SU-DHL-6 (cell line): ENCODE measurements at regions not wholly inside any gene's neighbourhood (a gene's known extent, or its start where the extent isn't known, plus 50 kb on each side); places are given as distances from the start of the nearest gene placed in this dataset.

Experiments
- H2AFZ ChIP-seq: fragments of 200-600 bp; sonication (generic); 2 replicates; pipeline ENCODE4 v1.6.1; 2014; ENCODE audit warnings: low read depth, mild to moderate bottlenecking, moderate library complexity, mixed read lengths, antibody characterized with exemption, low read length; ENCODE audit not compliant: severe bottlenecking
- H3F3A ChIP-seq: fragments of 200-600 bp; shearing (Covaris generic); 2 replicates; pipeline ENCODE4 v1.6.0; 2016; ENCODE audit warnings: antibody characterized with exemption, mild to moderate bottlenecking; ENCODE audit not compliant: insufficient read depth
- H3K27ac ChIP-seq: fragments of 200-600 bp; sonication (generic); 2 replicates; pipeline ENCODE4 v1.5.1; 2016; ENCODE audit warnings: low read depth, mild to moderate bottlenecking, low read length, moderate library complexity, mixed read lengths
- H3K27me3 ChIP-seq: fragments of 200-600 bp; sonication (generic), shearing (Covaris generic); 2 replicates; pipeline ENCODE4 v1.6.0; 2014; ENCODE audit warnings: mild to moderate bottlenecking, low read length
- H3K36me3 ChIP-seq: fragments of 200-600 bp; sonication (generic); 2 replicates; pipeline ENCODE4 v1.6.1; 2014; ENCODE audit warnings: mild to moderate bottlenecking, low read length, mixed read lengths
- H3K4me2 ChIP-seq: fragments of 300-600, 200-600 bp; shearing (Covaris generic), sonication (generic); 2 replicates; pipeline ENCODE4 v1.6.0; 2014; ENCODE audit warnings: low read length, low read depth, mild to moderate bottlenecking; ENCODE audit not compliant: poor library complexity, severe bottlenecking
- H3K4me3 ChIP-seq: fragments of 200-600 bp; sonication (generic); 2 replicates; pipeline ENCODE4 v1.5.1; 2014; ENCODE audit warnings: antibody characterized with exemption, low read length, mild to moderate bottlenecking, mixed read lengths; ENCODE audit not compliant: insufficient read depth, poor library complexity, severe bottlenecking
- H3K79me2 ChIP-seq: fragments of 200-600 bp; sonication (generic); 2 replicates; pipeline ENCODE4 v1.6.1; 2014; ENCODE audit warnings: mild to moderate bottlenecking, low read length, moderate library complexity; ENCODE audit not compliant: insufficient read depth
- H3K9ac ChIP-seq: fragments of 200-600 bp; sonication (generic); 2 replicates; pipeline ENCODE4 v1.7.0; 2014; ENCODE audit warnings: mild to moderate bottlenecking, low read length
- H3K9me2 ChIP-seq: fragments of 200-600 bp; sonication (generic); replicated peaks from 2 replicates; pipeline ENCODE4 v1.6.1; 2014; ENCODE audit warnings: low read length; ENCODE audit not compliant: insufficient read depth
- H3K9me3 ChIP-seq: fragments of 200-600 bp; sonication (generic); 2 replicates; pipeline ENCODE4 v1.6.1; 2014; ENCODE audit warnings: low read length, mixed read lengths; ENCODE audit not compliant: insufficient read depth
- H4K20me1 ChIP-seq: fragments of 200-600 bp; sonication (generic); 2 replicates; pipeline ENCODE4 v1.6.1; 2014; ENCODE audit warnings: low read depth, mild to moderate bottlenecking, antibody characterized with exemption, low read length, moderate library complexity, mixed read lengths
- EZH2phosphoT487 ChIP-seq: fragments of 200-600 bp; sonication (generic), shearing (Covaris generic); conservative IDR thresholded peaks from 2 replicates; pipeline ENCODE4 v1.6.1; 2018; ENCODE audit warnings: mild to moderate bottlenecking, antibody characterized with exemption, low read length, moderate library complexity, mixed read lengths
- TF ChIP-seq, protein P1 (sequence below): fragments of 200-600 bp; sonication (generic); IDR thresholded peaks from one replicate; pipeline ENCODE4 v1.5.1; 2017; ENCODE audit warnings: antibody characterized with exemption, mild to moderate bottlenecking, low read length, moderate library complexity; ENCODE audit not compliant: insufficient read depth, poor library complexity, severe bottlenecking

DNA sequence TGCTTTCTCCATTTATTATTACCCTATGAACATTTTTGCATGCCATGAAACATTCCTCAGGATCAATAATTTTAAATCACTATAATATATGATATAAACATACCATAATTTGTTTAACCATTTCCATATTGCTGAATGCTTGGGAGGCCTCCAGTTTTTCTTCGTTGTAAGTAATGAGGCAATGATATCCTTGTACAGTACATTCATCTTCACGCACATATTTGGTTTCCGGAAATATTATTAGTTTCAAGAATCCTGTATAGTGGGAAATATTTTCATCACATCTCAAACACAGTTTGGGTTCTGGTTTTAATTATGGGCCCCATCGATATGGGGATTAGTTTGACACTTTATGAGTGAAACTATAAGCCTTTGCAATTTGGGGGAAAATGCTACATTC is 135.4 kb downstream of the HS3ST3B1 start:
- Histone ChIP-seq H3F3A (no peaks in the 10 kb centered on the region), H3K27ac (no peak overlapping the region), H3K79me2 (no peaks in the 10 kb centered on the region), H3K4me2 (no peak overlapping the region), H3K36me3 (no peaks in the 10 kb centered on the region), H3K9me2 (no peaks in the 10 kb centered on the region), H3K27me3 (no peaks in the 10 kb centered on the region), H3K9me3 (no peaks in the 10 kb centered on the region), H2AFZ (no peak overlapping the region), H3K4me3 (no peak overlapping the region), H4K20me1 (no peaks in the 10 kb centered on the region), H3K9ac (no peak overlapping the region)
- TF ChIP-seq, protein P1, sequence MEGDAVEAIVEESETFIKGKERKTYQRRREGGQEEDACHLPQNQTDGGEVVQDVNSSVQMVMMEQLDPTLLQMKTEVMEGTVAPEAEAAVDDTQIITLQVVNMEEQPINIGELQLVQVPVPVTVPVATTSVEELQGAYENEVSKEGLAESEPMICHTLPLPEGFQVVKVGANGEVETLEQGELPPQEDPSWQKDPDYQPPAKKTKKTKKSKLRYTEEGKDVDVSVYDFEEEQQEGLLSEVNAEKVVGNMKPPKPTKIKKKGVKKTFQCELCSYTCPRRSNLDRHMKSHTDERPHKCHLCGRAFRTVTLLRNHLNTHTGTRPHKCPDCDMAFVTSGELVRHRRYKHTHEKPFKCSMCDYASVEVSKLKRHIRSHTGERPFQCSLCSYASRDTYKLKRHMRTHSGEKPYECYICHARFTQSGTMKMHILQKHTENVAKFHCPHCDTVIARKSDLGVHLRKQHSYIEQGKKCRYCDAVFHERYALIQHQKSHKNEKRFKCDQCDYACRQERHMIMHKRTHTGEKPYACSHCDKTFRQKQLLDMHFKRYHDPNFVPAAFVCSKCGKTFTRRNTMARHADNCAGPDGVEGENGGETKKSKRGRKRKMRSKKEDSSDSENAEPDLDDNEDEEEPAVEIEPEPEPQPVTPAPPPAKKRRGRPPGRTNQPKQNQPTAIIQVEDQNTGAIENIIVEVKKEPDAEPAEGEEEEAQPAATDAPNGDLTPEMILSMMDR: no peak
- TF ChIP-seq EZH2phosphoT487: no peak

DNA sequence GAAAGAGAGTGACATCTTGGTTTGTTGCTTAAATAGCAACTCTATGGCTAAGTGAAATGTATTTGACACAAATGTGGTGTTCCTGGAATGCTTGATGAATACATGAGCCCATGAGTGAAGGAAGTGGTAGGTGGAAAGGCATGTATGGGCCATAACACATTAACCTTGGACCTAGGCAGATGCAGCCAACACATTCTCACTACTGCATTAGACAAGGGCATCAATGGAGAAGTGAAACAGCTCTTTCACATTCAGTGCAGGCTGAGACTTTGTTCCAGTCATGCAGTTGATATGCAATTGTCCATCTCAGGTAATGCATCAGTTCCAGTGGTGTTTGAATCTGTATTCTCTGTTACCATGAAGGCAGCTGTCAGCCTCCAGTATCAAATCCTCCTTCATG is 133.6 kb downstream of the HS3ST3B1 start:
- H3K9me3 ChIP-seq: no peaks in the 10 kb centered on the region
- H3K9ac ChIP-seq: no peak overlapping the region
- H2AFZ ChIP-seq: no peak overlapping the region

GRCh38 chr17:14432079-14432478 is 131.2 kb downstream of the HS3ST3B1 start:
- H3K9ac ChIP-seq: no peak overlapping the region
- no peaks in the 10 kb centered on the region for H3K79me2 ChIP-seq
- no peaks in the 10 kb centered on the region for H3F3A ChIP-seq
- no peak overlapping the region for H3K4me3 ChIP-seq
- no peaks in the 10 kb centered on the region for H3K9me3 ChIP-seq
- no peak overlapping the region for H2AFZ ChIP-seq
- H3K27me3 ChIP-seq: no peaks in the 10 kb centered on the region
- H4K20me1 ChIP-seq: no peaks in the 10 kb centered on the region
- no peak overlapping the region for H3K27ac ChIP-seq
- no peaks in the 10 kb centered on the region for H3K9me2 ChIP-seq
- TF ChIP-seq EZH2phosphoT487: no peak
- TF ChIP-seq, protein P1: no peak
- H3K4me2 ChIP-seq: no peak overlapping the region
- H3K36me3 ChIP-seq: no peaks in the 10 kb centered on the region

More for the DNA sequence above, 133.6 kb downstream of the HS3ST3B1 start:
- TF ChIP-seq EZH2phosphoT487: no peak
- TF ChIP-seq, protein P1: no peak
- H3K36me3 ChIP-seq: no peaks in the 10 kb centered on the region
- no peak overlapping the region for H3K4me2 ChIP-seq
- no peak overlapping the region for H3K4me3 ChIP-seq
- no peaks in the 10 kb centered on the region for H3F3A ChIP-seq
- H4K20me1 ChIP-seq: no peaks in the 10 kb centered on the region
- no peak overlapping the region for H3K27ac ChIP-seq
- H3K9me2 ChIP-seq: no peaks in the 10 kb centered on the region
- H3K27me3 ChIP-seq: no peaks in the 10 kb centered on the region
- no peaks in the 10 kb centered on the region for H3K79me2 ChIP-seq
